CD14-positive monocyte (primary cell): ENCODE measurements at regions not wholly inside any gene's neighbourhood (a gene's known extent, or its start where the extent isn't known, plus 50 kb on each side); places are given as distances from the start of the nearest gene placed in this dataset.

ENCODE experiments used
- DNase-seq, 3 donors: peaks; one replicate each; pipeline ENCODE4 v3.0.0-alpha.2; 2011 to 2022
- H2AFZ ChIP-seq: 2 replicates; pipeline ENCODE4 v1.6.0; 2012; ENCODE audit warnings: mild to moderate bottlenecking, low read depth, low read length, inconsistent platforms; ENCODE audit not compliant: insufficient read depth, poor library complexity, severe bottlenecking
- H3K27ac ChIP-seq, 2 donors: 1 replicate in 1 of 2; 2 replicates in 1 of 2; pipeline ENCODE4 v1.5.1; 2012 to 2013; ENCODE audit warnings: low read length in 2 of 2, control low read depth in 1 of 2, inconsistent platforms in 1 of 2, low read depth in 1 of 2, mild to moderate bottlenecking in 1 of 2
- H3K27me3 ChIP-seq, 2 donors: one replicate each; pipeline versions ENCODE4 v1.6.0 to v1.6.1; 2011 to 2013; ENCODE audit warnings: low read length in 2 of 2; ENCODE audit not compliant: control insufficient read depth in 2 of 2, insufficient read depth in 2 of 2
- H3K36me3 ChIP-seq, 2 donors: replicated peaks in 1 of 2; 1 replicate in 1 of 2; 2 replicates in 1 of 2; pipeline versions ENCODE4 v1.5.1 to v1.6.1; 2012 to 2013; ENCODE audit warnings: low read length in 2 of 2, control low read depth in 1 of 2, inconsistent platforms in 1 of 2, mild to moderate bottlenecking in 1 of 2; ENCODE audit not compliant: insufficient read depth in 2 of 2, control insufficient read depth in 1 of 2
- H3K4me1 ChIP-seq, 2 donors: 1 replicate in 1 of 2; 2 replicates in 1 of 2; pipeline versions ENCODE4 v1.5.1 to v1.6.1; 2012 to 2013; ENCODE audit warnings: low read length in 2 of 2, control low read depth in 1 of 2, inconsistent platforms in 1 of 2, mild to moderate bottlenecking in 1 of 2, moderate library complexity in 1 of 2; ENCODE audit not compliant: insufficient read depth in 2 of 2, control insufficient read depth in 1 of 2
- H3K4me2 ChIP-seq: replicated peaks from 2 replicates; pipeline ENCODE3; 2012; ENCODE audit warnings: low read length, moderate library complexity, mild to moderate bottlenecking; ENCODE audit not compliant: poor library complexity, severe bottlenecking; ENCODE audit errors: extremely low read depth
- H3K4me3 ChIP-seq, 3 experiments: fragments of 200-600 bp in 1 of 3; sonication (generic) in 1 of 3; replicated peaks in 1 of 3; 1 replicate in 2 of 3; 2 replicates in 1 of 3; pipeline ENCODE4 v1.5.1; 2011 to 2013; ENCODE audit warnings: low read length in 3 of 3, mild to moderate bottlenecking in 3 of 3, control low read depth in 2 of 3, low read depth in 2 of 3, inconsistent platforms in 1 of 3, moderate library complexity in 1 of 3
- H3K79me2 ChIP-seq: 2 replicates; pipeline ENCODE4 v1.6.0; 2012; ENCODE audit warnings: mild to moderate bottlenecking, control low read depth, inconsistent platforms, low read length, moderate library complexity; ENCODE audit not compliant: insufficient read depth
- H3K9ac ChIP-seq: 2 replicates; pipeline ENCODE4 v1.6.0; 2017; ENCODE audit warnings: low read length, mild to moderate bottlenecking; ENCODE audit not compliant: insufficient read depth, poor library complexity, severe bottlenecking
- H3K9me3 ChIP-seq, 2 donors: replicated peaks in 1 of 2; 1 replicate in 1 of 2; 2 replicates in 1 of 2; pipeline versions ENCODE4 v1.5.1 to v1.6.1; 2012 to 2013; ENCODE audit warnings: low read length in 2 of 2, control low read depth in 1 of 2; ENCODE audit not compliant: control insufficient read depth in 1 of 2, insufficient read depth in 1 of 2
- H4K20me1 ChIP-seq: 2 replicates; pipeline ENCODE4 v1.6.0; 2012; ENCODE audit warnings: mild to moderate bottlenecking, low read length, control low read depth, moderate library complexity; ENCODE audit not compliant: insufficient read depth
- H3K27ac Mint-ChIP-seq, 7 donors: one replicate each; pipeline ENCODE4 v1.8.0; 2020; ENCODE audit warnings: mild to moderate bottlenecking in 7 of 7, mixed read lengths in 7 of 7, moderate library complexity in 6 of 7, inconsistent platforms in 2 of 7
- H3K27me3 Mint-ChIP-seq, 3 donors: one replicate each; pipeline ENCODE4 v1.8.0; 2021 to 2022; ENCODE audit warnings: low read depth in 3 of 3, mild to moderate bottlenecking in 3 of 3, mixed read lengths in 3 of 3, moderate library complexity in 3 of 3, inconsistent platforms in 1 of 3
- H3K36me3 Mint-ChIP-seq, 2 donors: one replicate each; pipeline ENCODE4 v1.8.0; 2020; ENCODE audit warnings: mixed read lengths in 2 of 2, inconsistent platforms in 1 of 2, mild to moderate bottlenecking in 1 of 2
- H3K4me1 Mint-ChIP-seq: one replicate; pipeline ENCODE4 v1.8.0; 2020; ENCODE audit warnings: mild to moderate bottlenecking, mixed read lengths
- H3K4me3 Mint-ChIP-seq, 2 donors: one replicate each; pipeline ENCODE4 v1.8.0; 2020; ENCODE audit warnings: mild to moderate bottlenecking in 2 of 2, mixed read lengths in 2 of 2, moderate library complexity in 1 of 2
- H3K9me3 Mint-ChIP-seq, 7 donors: one replicate each; pipeline ENCODE4 v1.8.0; 2020 to 2022; ENCODE audit warnings: mixed read lengths in 7 of 7, mild to moderate bottlenecking in 6 of 7, moderate library complexity in 6 of 7, inconsistent platforms in 2 of 7
- WGBS: methylation state at CpG from one replicate; pipeline ENCODE4 v1.1.5; 2013; ENCODE audit warnings: missing lambda C conversion rate; ENCODE audit not compliant: insufficient coverage; 5-methylcytosine and 5-hydroxymethylcytosine counted together
- intact Hi-C, 2 donors: fragments of 100-400 bp; cut with micrococcal nuclease; formaldehyde crosslinking; loops; one replicate each; pipeline versions ENCODE4 v1.15.0 to v1.15.1; 2023
- TF ChIP-seq, protein P1 (sequence below): fragments of 200-600 bp; IDR thresholded peaks from one replicate; pipeline ENCODE4 v1.8.0; 2022; ENCODE audit warnings: antibody characterized with exemption, mild to moderate bottlenecking

DNA sequence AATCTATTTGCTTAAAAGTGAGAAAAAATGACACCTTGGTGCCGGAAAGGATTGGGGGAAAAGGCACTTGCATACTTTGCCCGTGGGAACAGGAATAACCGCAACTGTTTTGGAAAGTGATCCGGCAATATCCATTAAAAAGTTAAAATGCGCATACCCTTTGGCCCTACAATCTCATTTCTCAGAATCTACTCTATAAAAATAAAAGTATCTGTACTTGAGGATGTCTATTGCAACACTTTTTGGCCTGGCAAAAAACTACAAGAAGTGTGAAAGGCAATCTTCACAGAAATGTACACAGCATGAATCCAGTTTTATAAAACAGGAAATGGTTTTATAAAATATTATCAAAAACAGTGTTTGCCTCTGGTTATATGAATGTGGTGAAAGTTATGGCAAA is 58.3 kb upstream of the NFIL3 start:
- Histone ChIP-seq H3K4me1 (no peaks in the 10 kb centered on the region), H4K20me1 (no peaks in the 10 kb centered on the region), H3K27me3 (peaks cover 0 to 2% of the 10 kb centered on the region in 2 donors), H3K27ac (no peak overlapping the region), H3K4me2 (no peak overlapping the region), H3K4me3 (no peak overlapping the region), H3K9ac (no peak overlapping the region), H2AFZ (no peak overlapping the region), H3K79me2 (no peaks in the 10 kb centered on the region), H3K9me3 (no peaks in the 10 kb centered on the region), H3K36me3 (no peaks in the 10 kb centered on the region)
- intact Hi-C loops = no loop called here
- Mint-ChIP-seq H3K36me3 (no peaks in the 10 kb centered on the region), H3K27ac (no peak overlapping the region), H3K9me3 (peaks cover 0 to 4% (median 0%) of the 10 kb centered on the region in 7 donors), H3K27me3 (peaks cover 3 to 5% (median 5%) of the 10 kb centered on the region in 3 donors), H3K4me1 (no peaks in the 10 kb centered on the region), H3K4me3 (no peak overlapping the region)
- DNase-seq = no peak
- WGBS = 100% methylated on average over 2 of the region's 5 CpGs
- TF ChIP-seq, protein P1, sequence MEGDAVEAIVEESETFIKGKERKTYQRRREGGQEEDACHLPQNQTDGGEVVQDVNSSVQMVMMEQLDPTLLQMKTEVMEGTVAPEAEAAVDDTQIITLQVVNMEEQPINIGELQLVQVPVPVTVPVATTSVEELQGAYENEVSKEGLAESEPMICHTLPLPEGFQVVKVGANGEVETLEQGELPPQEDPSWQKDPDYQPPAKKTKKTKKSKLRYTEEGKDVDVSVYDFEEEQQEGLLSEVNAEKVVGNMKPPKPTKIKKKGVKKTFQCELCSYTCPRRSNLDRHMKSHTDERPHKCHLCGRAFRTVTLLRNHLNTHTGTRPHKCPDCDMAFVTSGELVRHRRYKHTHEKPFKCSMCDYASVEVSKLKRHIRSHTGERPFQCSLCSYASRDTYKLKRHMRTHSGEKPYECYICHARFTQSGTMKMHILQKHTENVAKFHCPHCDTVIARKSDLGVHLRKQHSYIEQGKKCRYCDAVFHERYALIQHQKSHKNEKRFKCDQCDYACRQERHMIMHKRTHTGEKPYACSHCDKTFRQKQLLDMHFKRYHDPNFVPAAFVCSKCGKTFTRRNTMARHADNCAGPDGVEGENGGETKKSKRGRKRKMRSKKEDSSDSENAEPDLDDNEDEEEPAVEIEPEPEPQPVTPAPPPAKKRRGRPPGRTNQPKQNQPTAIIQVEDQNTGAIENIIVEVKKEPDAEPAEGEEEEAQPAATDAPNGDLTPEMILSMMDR = no peak

DNA sequence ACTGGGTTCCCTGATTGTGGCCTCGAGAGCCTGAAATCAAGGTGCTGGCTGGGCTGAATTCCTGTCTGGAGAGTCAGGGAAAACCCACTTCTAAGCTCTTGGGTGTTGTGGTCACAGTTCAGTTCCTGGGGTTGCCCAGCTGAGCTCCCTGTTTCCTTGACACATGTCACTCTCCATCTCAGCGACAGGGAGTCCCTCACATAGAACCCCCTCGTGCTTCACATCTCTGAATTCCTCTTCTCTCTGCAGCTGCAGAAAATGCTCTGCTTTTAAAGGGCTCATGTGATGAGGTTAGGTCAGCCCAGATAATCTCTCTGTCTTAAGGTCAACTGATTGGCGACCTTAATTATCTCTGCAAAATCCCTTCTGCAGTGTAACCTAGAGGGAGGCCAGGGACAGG is 53.5 kb upstream of the NFIL3 start:
- peaks cover 0 to 5% (median 4%) of the 10 kb centered on the region in 3 donors for H3K27me3 Mint-ChIP-seq

More for the DNA sequence above, 53.5 kb upstream of the NFIL3 start:
- H3K4me2 ChIP-seq = no peak overlapping the region
- DNase-seq = no peak
- intact Hi-C loops = no loop called here
- TF ChIP-seq, protein P1 = no peak
- no peak overlapping the region for H3K27ac ChIP-seq
- peaks cover 0 to 9% of the 10 kb centered on the region in 2 donors for H3K9me3 ChIP-seq
- H3K36me3 Mint-ChIP-seq = no peaks in the 10 kb centered on the region
- H2AFZ ChIP-seq = no peak overlapping the region
- H3K4me3 Mint-ChIP-seq = no peak overlapping the region
- no peak overlapping the region for H3K4me3 ChIP-seq
- no peaks in the 10 kb centered on the region for H4K20me1 ChIP-seq
- H3K27ac Mint-ChIP-seq = no peak overlapping the region
- H3K27me3 ChIP-seq = peaks cover 0 to 2% of the 10 kb centered on the region in 2 donors
- no peaks in the 10 kb centered on the region for H3K79me2 ChIP-seq
- no peaks in the 10 kb centered on the region for H3K4me1 Mint-ChIP-seq
- H3K9me3 Mint-ChIP-seq = peaks cover 7 to 13% (median 11%) of the 10 kb centered on the region in 7 donors
- no peaks in the 10 kb centered on the region for H3K4me1 ChIP-seq
- WGBS = 84% methylated on average over 2 of the region's 4 CpGs
- no peak overlapping the region for H3K9ac ChIP-seq
- H3K36me3 ChIP-seq = no peaks in the 10 kb centered on the region
